HEK293 (cell line): ENCODE measurements at regions not wholly inside any gene's neighbourhood (a gene's known extent, or its start where the extent isn't known, plus 50 kb on each side); places are given as distances from the start of the nearest gene placed in this dataset.

Source experiments
- CTCF ChIA-PET: fragments of 350-600 bp; formaldehyde crosslinking; extraction: SDS; loops from one replicate; lab custom pipeline; 2021; ENCODE audit warnings: antibody characterized with exemption; lab: Yijun Ruan, JAX
- POLR2A ChIA-PET: fragments of 300-600 bp; formaldehyde crosslinking; extraction: SDS; loops from one replicate; lab custom pipeline; 2020; ENCODE audit warnings: antibody characterized with exemption, inconsistent platforms; lab: Yijun Ruan, JAX
- H3K27ac ChIP-seq: fragments of 200-500 bp; sonication (Bioruptor generic); 2 replicates; pipeline ENCODE4 v1.5.1; 2014; ENCODE audit warnings: low read depth, low read length, control low read depth, inconsistent platforms; ENCODE audit errors: extremely low read depth
- H3K36me3 ChIP-seq, 2 experiments: fragments of 200-500 bp in 1 of 2; sonication (Bioruptor generic) in 1 of 2; 1 replicate in 1 of 2; 2 replicates in 1 of 2; pipeline ENCODE4 v1.5.1; 2014 to 2017; ENCODE audit warnings: inconsistent platforms in 2 of 2, low read length in 2 of 2; ENCODE audit not compliant: control insufficient read depth in 2 of 2, insufficient read depth in 1 of 2
- H3K4me1 ChIP-seq: fragments of 200-500 bp; sonication (Bioruptor generic); 2 replicates; pipeline ENCODE4 v1.5.1; 2014; ENCODE audit warnings: mild to moderate bottlenecking, low read length, inconsistent platforms; ENCODE audit not compliant: control insufficient read depth, insufficient read depth
- H3K4me3 ChIP-seq: 2 replicates; pipeline ENCODE4 v1.5.1; 2011; ENCODE audit warnings: low read depth, mild to moderate bottlenecking, control low read depth, low read length, moderate library complexity
- H3K9me3 ChIP-seq: fragments of 200-500 bp; sonication (Bioruptor generic); 2 replicates; pipeline ENCODE4 v1.5.1; 2014; ENCODE audit warnings: low read depth, low read length, inconsistent platforms; ENCODE audit not compliant: control insufficient read depth, insufficient read depth
- BCL6B ChIP-seq: fragments of 450-650 bp; formaldehyde crosslinking; IDR thresholded peaks from 2 replicates; pipeline ENCODE4 v1.5.1; 2017; ENCODE audit warnings: missing biosample characterization, missing genetic modification characterization
- HOXD13 ChIP-seq: sonication (generic); formaldehyde crosslinking; IDR thresholded peaks from 2 replicates; pipeline ENCODE4 v1.8.0; 2022; ENCODE audit warnings: missing genetic modification reagents, borderline replicate concordance
- OSR2 ChIP-seq: fragments of 450-650 bp; formaldehyde crosslinking; IDR thresholded peaks from 2 replicates; pipeline ENCODE4 v1.5.1; 2016; ENCODE audit warnings: missing biosample characterization, missing genetic modification characterization
- PRDM4 ChIP-seq: fragments of 450-650 bp; formaldehyde crosslinking; IDR thresholded peaks from 2 replicates; pipeline ENCODE4 v1.5.1; 2017; ENCODE audit warnings: missing biosample characterization, missing genetic modification characterization
- RBAK ChIP-seq: fragments of 450-650 bp; formaldehyde crosslinking; IDR thresholded peaks from 2 replicates; pipeline ENCODE4 v1.5.1; 2016; ENCODE audit warnings: missing biosample characterization, missing genetic modification characterization
- REPIN1 ChIP-seq: fragments of 450-650 bp; formaldehyde crosslinking; IDR thresholded peaks from 2 replicates; pipeline ENCODE4 v1.5.1; 2017; ENCODE audit warnings: missing biosample characterization, missing genetic modification characterization, low read depth
- SETDB1 ChIP-seq: IDR thresholded peaks from one replicate; pipeline ENCODE4 v1.6.1; 2017; ENCODE audit warnings: mild to moderate bottlenecking, low read length, moderate library complexity, mixed read lengths; ENCODE audit not compliant: insufficient read length
- TRIM28 ChIP-seq: IDR thresholded peaks from 2 replicates; pipeline ENCODE4 v1.6.1; 2011; ENCODE audit warnings: low read length, control low read depth, borderline replicate concordance
- ZNF24 ChIP-seq: fragments of 450-650 bp; formaldehyde crosslinking; IDR thresholded peaks from 2 replicates; pipeline ENCODE4 v1.5.1; 2016; ENCODE audit warnings: missing biosample characterization, missing genetic modification characterization
- ZNF501 ChIP-seq: fragments of 450-650 bp; formaldehyde crosslinking; IDR thresholded peaks from 2 replicates; pipeline ENCODE4 v1.5.1; 2016; ENCODE audit warnings: missing biosample characterization, missing genetic modification characterization
- ZNF529 ChIP-seq: fragments of 450-650 bp; formaldehyde crosslinking; IDR thresholded peaks from 2 replicates; pipeline ENCODE4 v1.5.1; 2017; ENCODE audit warnings: missing genetic modification characterization, missing biosample characterization; ENCODE audit not compliant: insufficient replicate concordance
- ZNF530 ChIP-seq: fragments of 450-650 bp; formaldehyde crosslinking; IDR thresholded peaks from 2 replicates; pipeline ENCODE4 v1.5.1; 2016; ENCODE audit warnings: low read depth, missing biosample characterization, missing genetic modification characterization
- ZNF558 ChIP-seq: fragments of 450-650 bp; formaldehyde crosslinking; IDR thresholded peaks from 2 replicates; pipeline ENCODE4 v1.5.1; 2016; ENCODE audit warnings: missing biosample characterization, missing genetic modification characterization
- ZNF658 ChIP-seq: fragments of 450-650 bp; formaldehyde crosslinking; IDR thresholded peaks from 2 replicates; pipeline ENCODE4; 2016; ENCODE audit warnings: missing biosample characterization, missing genetic modification characterization
- ZNF701 ChIP-seq: fragments of 450-650 bp; formaldehyde crosslinking; IDR thresholded peaks from 2 replicates; pipeline ENCODE4 v1.5.1; 2016; ENCODE audit warnings: missing biosample characterization, missing genetic modification characterization
- ZNF777 ChIP-seq: fragments of 450-650 bp; formaldehyde crosslinking; IDR thresholded peaks from 2 replicates; pipeline ENCODE4 v1.5.1; 2017; ENCODE audit warnings: missing biosample characterization, missing genetic modification characterization, borderline replicate concordance
- ZXDB ChIP-seq: fragments of 450-650 bp; formaldehyde crosslinking; IDR thresholded peaks from 2 replicates; pipeline ENCODE4 v1.5.1; 2016; ENCODE audit warnings: missing biosample characterization, missing genetic modification characterization
- TF ChIP-seq, protein P1 (sequence below): fragments of 450-650 bp; formaldehyde crosslinking; IDR thresholded peaks from 2 replicates; pipeline ENCODE4 v1.5.1; 2017; ENCODE audit warnings: missing biosample characterization, missing genetic modification characterization

DNA sequence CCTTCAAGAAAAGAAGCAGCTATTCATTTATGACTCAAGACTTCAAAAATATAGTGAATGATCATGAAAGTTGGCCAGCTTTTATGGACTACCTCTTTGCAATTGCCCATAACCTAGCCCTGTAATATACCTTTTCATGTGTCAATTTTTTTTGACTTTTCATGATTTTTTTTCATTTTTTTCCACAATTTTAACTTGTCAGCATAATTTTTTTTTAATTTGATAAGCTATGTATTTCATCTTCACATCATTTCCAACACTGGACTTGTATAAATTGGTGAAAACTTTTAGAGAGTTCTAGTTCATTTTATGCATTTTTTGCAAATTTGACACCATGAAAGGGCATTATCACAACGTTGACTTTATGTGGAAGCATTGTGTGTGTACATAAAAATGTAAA lies 220.8 kb upstream of the NFE2L3 start:
- TF ChIP-seq, protein P1, sequence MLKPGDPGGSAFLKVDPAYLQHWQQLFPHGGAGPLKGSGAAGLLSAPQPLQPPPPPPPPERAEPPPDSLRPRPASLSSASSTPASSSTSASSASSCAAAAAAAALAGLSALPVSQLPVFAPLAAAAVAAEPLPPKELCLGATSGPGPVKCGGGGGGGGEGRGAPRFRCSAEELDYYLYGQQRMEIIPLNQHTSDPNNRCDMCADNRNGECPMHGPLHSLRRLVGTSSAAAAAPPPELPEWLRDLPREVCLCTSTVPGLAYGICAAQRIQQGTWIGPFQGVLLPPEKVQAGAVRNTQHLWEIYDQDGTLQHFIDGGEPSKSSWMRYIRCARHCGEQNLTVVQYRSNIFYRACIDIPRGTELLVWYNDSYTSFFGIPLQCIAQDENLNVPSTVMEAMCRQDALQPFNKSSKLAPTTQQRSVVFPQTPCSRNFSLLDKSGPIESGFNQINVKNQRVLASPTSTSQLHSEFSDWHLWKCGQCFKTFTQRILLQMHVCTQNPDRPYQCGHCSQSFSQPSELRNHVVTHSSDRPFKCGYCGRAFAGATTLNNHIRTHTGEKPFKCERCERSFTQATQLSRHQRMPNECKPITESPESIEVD (tag by site-specific recombination): no peak
- TF ChIP-seq ZNF530 (tag by site-specific recombination) (no peak), REPIN1 (tag by site-specific recombination) (no peak), OSR2 (tag by site-specific recombination) (no peak), ZNF658 (tag by site-specific recombination) (no peak), ZNF501 (tag by site-specific recombination) (no peak), BCL6B (no peak), ZNF24 (no peak), ZNF701 (no peak)
- Histone ChIP-seq H3K4me3 (no peak overlapping the region), H3K9me3 (no peaks in the 10 kb centered on the region), H3K4me1 (no peaks in the 10 kb centered on the region), H3K36me3 (no peaks in the 10 kb centered on the region), H3K27ac (no peak overlapping the region)
- CTCF ChIA-PET: interaction anchor here (1.5 kb wide), 1 partner anchor 38 kb away, joined by 3 read pairs; no protein-coding TSS in a partner anchor
- POLR2A ChIA-PET: no interaction called here

GRCh38 chr7:25933921-25934320 lies 218.1 kb upstream of the NFE2L3 start:
- ChIA-PET CTCF (interaction anchor here (0.6 to 2.2 kb wide), 4 partner anchors 15 to 707 kb away, joined by 3 to 8 read pairs (median 4); no protein-coding TSS in a partner anchor), POLR2A (no interaction called here)
- no peaks in the 10 kb centered on the region for H3K36me3 ChIP-seq

More at GRCh38 chr7:25933921-25934320, 218.1 kb upstream of the NFE2L3 start:
- TF ChIP-seq PRDM4 (tag by site-specific recombination): no peak
- peak; percentile 97 for TF ChIP-seq SETDB1
- no peak for TF ChIP-seq HOXD13 (CRISPR knock-in tag)
- no peak for TF ChIP-seq ZNF777
- peak; percentile 96 for TF ChIP-seq ZNF529 (tag by site-specific recombination)
- TF ChIP-seq RBAK (tag by site-specific recombination): no peak
- no peak for TF ChIP-seq ZXDB (tag by site-specific recombination)
- TF ChIP-seq TRIM28: peak; percentile 96
- TF ChIP-seq ZNF558: 0 out of 2 replicates have a peak, but pooled peaks have one; percentile 50
- Histone ChIP-seq H3K9me3 (no peaks in the 10 kb centered on the region), H3K27ac (no peak overlapping the region), H3K4me3 (no peak overlapping the region), H3K4me1 (no peaks in the 10 kb centered on the region)
